Tibial nerve (tissue), 4 donors: ENCODE measurements at regions not wholly inside any gene's neighbourhood (a gene's known extent, or its start where the extent isn't known, plus 50 kb on each side); places are given as distances from the start of the nearest gene placed in this dataset.

Source experiments
- CTCF ChIP-seq, 5 experiments: fragments of 200-600 bp in 3 of 5; fragments of 450-650 bp in 2 of 5; sonication (generic) in 3 of 5; IDR thresholded peaks; one replicate each; pipeline ENCODE4 v1.5.1; 2016 to 2019; ENCODE audit warnings: antibody characterized with exemption in 5 of 5, mild to moderate bottlenecking in 3 of 5, moderate library complexity in 2 of 5
- EP300 ChIP-seq, 2 donors: sonication (generic); formaldehyde crosslinking; IDR thresholded peaks; one replicate each; pipeline ENCODE4 v1.6.1; 2017; ENCODE audit warnings: antibody characterized with exemption in 2 of 2, mild to moderate bottlenecking in 1 of 2
- POLR2A ChIP-seq, 2 donors: fragments of 450-650 bp; IDR thresholded peaks; one replicate each; pipeline ENCODE4 v1.6.1; 2017; ENCODE audit warnings: antibody characterized with exemption in 2 of 2, mild to moderate bottlenecking in 2 of 2, moderate library complexity in 2 of 2

DNA sequence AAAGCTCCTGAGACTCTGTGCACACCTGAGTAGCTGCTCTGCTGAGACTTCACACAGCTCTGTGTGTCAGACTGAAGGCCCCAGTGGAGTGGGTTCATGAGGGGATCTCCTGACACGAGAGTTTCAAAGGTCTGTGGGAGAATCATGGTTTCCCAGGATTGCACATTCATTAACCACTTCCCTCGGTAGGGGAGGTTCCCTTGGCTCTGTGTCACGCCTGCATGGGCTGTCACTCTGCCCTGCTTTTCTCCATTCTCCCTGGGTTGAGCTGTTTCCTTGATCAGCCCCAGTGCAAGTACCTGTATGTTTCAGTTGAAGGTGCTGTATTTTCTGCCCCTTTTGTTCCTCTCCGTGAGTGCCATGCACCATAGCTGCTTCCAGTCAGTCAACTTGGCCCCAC is 236.9 kb downstream of the EPM2A start:
- no peak for TF ChIP-seq CTCF (IDR thresholded peaks at IDR 0.05)
- TF ChIP-seq POLR2A (IDR thresholded peaks at IDR 0.05) = no peak
- no peak for TF ChIP-seq EP300 (IDR thresholded peaks at IDR 0.05)
